ENCODE measurements at regions not wholly inside any gene's neighbourhood (a gene's known extent, or its start where the extent isn't known, plus 50 kb on each side); places are given as distances from the start of the nearest gene placed in this dataset.

DNA sequence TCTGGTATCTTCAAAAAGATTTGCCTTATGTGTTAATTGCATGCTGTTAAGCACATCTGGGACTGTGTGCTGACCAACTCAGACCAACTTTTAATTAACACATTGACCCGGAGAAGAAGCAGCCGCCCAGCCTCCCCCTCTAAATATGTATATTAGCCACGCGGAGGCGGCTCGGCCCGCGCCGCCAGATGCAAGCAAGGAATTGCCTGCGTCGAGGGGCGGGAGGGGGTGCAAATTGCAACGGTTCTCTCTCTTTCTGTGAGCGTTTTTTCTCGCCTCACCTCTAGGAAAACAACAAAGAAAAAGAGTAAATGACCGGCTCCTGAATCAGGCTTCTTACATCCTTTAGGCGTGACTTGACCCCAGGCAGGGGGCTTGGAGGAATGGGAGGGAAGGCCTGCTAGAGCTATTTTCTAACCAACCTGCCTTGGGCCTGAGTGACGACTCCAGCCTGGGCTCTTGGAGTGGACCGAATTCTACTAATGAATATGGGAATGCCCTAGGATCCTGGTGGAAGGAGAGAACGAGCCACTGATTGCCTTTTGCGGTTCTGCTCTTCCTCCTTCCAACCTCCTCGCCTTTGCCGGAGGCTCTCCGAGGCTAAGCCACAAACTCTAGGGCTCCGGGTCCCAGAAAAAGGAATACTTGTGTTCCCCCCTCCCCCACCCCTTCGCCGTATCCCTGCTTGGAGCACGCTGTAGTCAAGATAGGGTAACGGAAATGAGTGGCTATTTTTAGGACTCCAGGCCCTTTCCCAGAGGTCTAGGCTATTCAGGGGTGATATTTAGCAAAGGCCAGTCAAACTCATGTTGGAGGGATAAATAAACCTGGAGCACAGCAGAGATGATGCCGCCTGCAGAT lies 417.0 kb upstream of the ESRRG start:
- H3K9me3 ChIP-seq (ENCODE audit: control insufficient read depth in 4 of 4, low read length in 3 of 4) = no peaks in the 10 kb centered on the region
- no peak overlapping the region for H3K4me3 ChIP-seq (ENCODE audit: low read depth in 1 of 3, low read length in 3 of 3)
- WGBS = 14% methylated on average over 30 of the region's 30 CpGs
- peaks cover 0 to 18% (median 16%) of the 10 kb centered on the region in 4 donors for H3K4me1 ChIP-seq (ENCODE audit: control insufficient read depth in 4 of 4, insufficient read depth in 4 of 4, low read length in 3 of 4)
- TF ChIP-seq RXRA (IDR thresholded peaks at IDR 0.05) (no peak), ATF3 (IDR thresholded peaks at IDR 0.05) (no peak), TAF1 (conservative IDR thresholded peaks at IDR 0.05) (no peak), EGR1 (IDR thresholded peaks at IDR 0.05; ENCODE audit: low read depth in 2 of 2) (no peak), HNF4A (conservative IDR thresholded peaks at IDR 0.05) (no peak)
- H3K36me3 ChIP-seq (ENCODE audit: control insufficient read depth in 4 of 4, insufficient read depth in 3 of 4, low read depth in 1 of 4, low read length in 3 of 4) = peaks cover 0 to 1% (median 0%) of the 10 kb centered on the region in 4 donors
- no peak overlapping the region for H3K9ac ChIP-seq (ENCODE audit: low read depth in 1 of 2, low read length in 2 of 2)
- peaks cover 6 to 21% (median 11%) of the 10 kb centered on the region in 4 donors for H3K27me3 ChIP-seq (ENCODE audit: control insufficient read depth in 4 of 4, insufficient read depth in 4 of 4, low read length in 3 of 4)
- H3K27ac ChIP-seq (ENCODE audit: low read depth in 1 of 2, low read length in 2 of 2) = no peak overlapping the region
- DNase-seq (ENCODE audit: low spot score) = no peak

GRCh38 chr1:217139513-217139912 lies 416.3 kb upstream of the ESRRG start:
- TF ChIP-seq RXRA (IDR thresholded peaks at IDR 0.05) (no peak), ATF3 (IDR thresholded peaks at IDR 0.05) (no peak), SP1 (IDR thresholded peaks at IDR 0.05) (no peak), HNF4G (IDR thresholded peaks at IDR 0.05) (no peak), ZBTB33 (IDR thresholded peaks at IDR 0.05) (no peak)
- TF ChIP-seq, protein P1, sequence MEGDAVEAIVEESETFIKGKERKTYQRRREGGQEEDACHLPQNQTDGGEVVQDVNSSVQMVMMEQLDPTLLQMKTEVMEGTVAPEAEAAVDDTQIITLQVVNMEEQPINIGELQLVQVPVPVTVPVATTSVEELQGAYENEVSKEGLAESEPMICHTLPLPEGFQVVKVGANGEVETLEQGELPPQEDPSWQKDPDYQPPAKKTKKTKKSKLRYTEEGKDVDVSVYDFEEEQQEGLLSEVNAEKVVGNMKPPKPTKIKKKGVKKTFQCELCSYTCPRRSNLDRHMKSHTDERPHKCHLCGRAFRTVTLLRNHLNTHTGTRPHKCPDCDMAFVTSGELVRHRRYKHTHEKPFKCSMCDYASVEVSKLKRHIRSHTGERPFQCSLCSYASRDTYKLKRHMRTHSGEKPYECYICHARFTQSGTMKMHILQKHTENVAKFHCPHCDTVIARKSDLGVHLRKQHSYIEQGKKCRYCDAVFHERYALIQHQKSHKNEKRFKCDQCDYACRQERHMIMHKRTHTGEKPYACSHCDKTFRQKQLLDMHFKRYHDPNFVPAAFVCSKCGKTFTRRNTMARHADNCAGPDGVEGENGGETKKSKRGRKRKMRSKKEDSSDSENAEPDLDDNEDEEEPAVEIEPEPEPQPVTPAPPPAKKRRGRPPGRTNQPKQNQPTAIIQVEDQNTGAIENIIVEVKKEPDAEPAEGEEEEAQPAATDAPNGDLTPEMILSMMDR (IDR thresholded peaks at IDR 0.05; ENCODE audit: low read depth, low read length, missing input control) = no peak
- peaks cover 0 to 1% (median 0%) of the 10 kb centered on the region in 4 donors for H3K36me3 ChIP-seq (ENCODE audit: control insufficient read depth in 4 of 4, insufficient read depth in 3 of 4, low read depth in 1 of 4, low read length in 3 of 4)
- peaks cover 8 to 21% (median 15%) of the 10 kb centered on the region in 4 donors for H3K27me3 ChIP-seq (ENCODE audit: control insufficient read depth in 4 of 4, insufficient read depth in 4 of 4, low read length in 3 of 4)
- H3K9ac ChIP-seq (ENCODE audit: low read depth in 1 of 2, low read length in 2 of 2) = no peak overlapping the region
- no peak overlapping the region for H3K4me3 ChIP-seq (ENCODE audit: low read depth in 1 of 3, low read length in 3 of 3)
- no peak overlapping the region for H3K27ac ChIP-seq (ENCODE audit: low read depth in 1 of 2, low read length in 2 of 2)
- DNase-seq (ENCODE audit: low spot score) = no peak
- no peaks in the 10 kb centered on the region for H3K9me3 ChIP-seq (ENCODE audit: control insufficient read depth in 4 of 4, low read length in 3 of 4)
- H3K4me1 ChIP-seq (ENCODE audit: control insufficient read depth in 4 of 4, insufficient read depth in 4 of 4, low read length in 3 of 4) = peaks cover 0 to 24% (median 23%) of the 10 kb centered on the region in 4 donors
- 8% methylated on average over 29 of the region's 29 CpGs for WGBS

DNA sequence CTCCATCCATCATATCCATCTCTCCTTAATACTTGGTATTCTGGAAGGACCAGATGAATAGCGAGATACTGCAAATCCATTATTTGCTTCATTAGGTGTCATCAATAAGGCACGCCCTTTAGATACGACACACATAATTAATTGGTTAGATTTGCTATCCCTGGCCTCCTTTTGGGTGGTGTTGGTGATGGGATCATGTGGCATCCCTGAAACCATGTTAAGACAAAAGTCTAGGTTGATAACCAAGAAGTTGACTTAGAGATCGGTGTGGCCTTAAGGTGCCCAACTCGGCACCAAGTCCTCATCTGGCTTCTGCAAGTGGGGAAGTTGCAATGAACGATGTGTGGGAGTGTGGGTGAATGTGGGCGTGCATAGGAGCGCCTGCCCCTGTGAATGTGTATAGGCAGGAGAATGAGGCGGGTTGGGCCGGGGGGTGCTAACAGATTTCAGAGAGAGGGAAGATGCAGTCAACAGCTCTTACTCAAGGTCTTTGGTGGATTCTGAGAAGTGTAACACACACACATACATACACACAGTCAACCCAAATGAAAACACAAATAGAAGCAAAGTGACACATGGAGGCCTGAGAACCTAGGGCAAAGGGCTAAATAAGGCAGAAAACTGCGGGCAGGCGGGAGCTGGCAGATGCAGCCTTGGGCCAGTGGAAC lies 415.7 kb upstream of the ESRRG start:
- no peaks in the 10 kb centered on the region for H3K9me3 ChIP-seq (ENCODE audit: control insufficient read depth in 4 of 4, low read length in 3 of 4)
- 30% methylated on average over 12 of the region's 12 CpGs for WGBS
- H3K4me1 ChIP-seq (ENCODE audit: control insufficient read depth in 4 of 4, insufficient read depth in 4 of 4, low read length in 3 of 4) = peaks cover 0 to 29% (median 25%) of the 10 kb centered on the region in 4 donors
- H3K36me3 ChIP-seq (ENCODE audit: control insufficient read depth in 4 of 4, insufficient read depth in 3 of 4, low read depth in 1 of 4, low read length in 3 of 4) = peaks cover 0 to 1% (median 0%) of the 10 kb centered on the region in 4 donors
- H3K27ac ChIP-seq (ENCODE audit: low read depth in 1 of 2, low read length in 2 of 2) = no peak overlapping the region
- H3K4me3 ChIP-seq (ENCODE audit: low read depth in 1 of 3, low read length in 3 of 3) = no peak overlapping the region
- no peak overlapping the region for H3K9ac ChIP-seq (ENCODE audit: low read depth in 1 of 2, low read length in 2 of 2)
- peaks cover 8 to 21% (median 19%) of the 10 kb centered on the region in 4 donors for H3K27me3 ChIP-seq (ENCODE audit: control insufficient read depth in 4 of 4, insufficient read depth in 4 of 4, low read length in 3 of 4)
- DNase-seq (ENCODE audit: low spot score) = no peak
- TF ChIP-seq RAD21 (IDR thresholded peaks at IDR 0.05) (no peak), EGR1 (IDR thresholded peaks at IDR 0.05; ENCODE audit: low read depth in 2 of 2) (no peak), ATF3 (IDR thresholded peaks at IDR 0.05) (no peak), HNF4A (conservative IDR thresholded peaks at IDR 0.05) (no peak), FOXA1 (IDR thresholded peaks at IDR 0.05) (no peak)
